ENCODE measurements at regions not wholly inside any gene's neighbourhood (a gene's known extent, or its start where the extent isn't known, plus 50 kb on each side); places are given as distances from the start of the nearest gene placed in this dataset.
A peak's percentile ranks its signal among the peaks of the same experiment; 100 is the strongest.

GRCh38 chr6:44010411-44011349 is 116.6 kb downstream of the MRPL14 start:
- TF ChIP-seq CTCF (IDR thresholded peaks at IDR 0.05; ENCODE audit: low read depth, low read length), result peak; percentile 10
- no peak for TF ChIP-seq POLR2A (IDR thresholded peaks at IDR 0.05; ENCODE audit: extremely low read depth, insufficient read length)
- TF ChIP-seq, protein P1, sequence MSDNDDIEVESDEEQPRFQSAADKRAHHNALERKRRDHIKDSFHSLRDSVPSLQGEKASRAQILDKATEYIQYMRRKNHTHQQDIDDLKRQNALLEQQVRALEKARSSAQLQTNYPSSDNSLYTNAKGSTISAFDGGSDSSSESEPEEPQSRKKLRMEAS (IDR thresholded peaks at IDR 0.05; ENCODE audit: low read depth, low read length), result no peak
- TF ChIP-seq MYC (IDR thresholded peaks at IDR 0.05; ENCODE audit: low read depth, low read length), result peak; percentile 8; the same call in 1 of the 2 replicates

Data from NB4 (cell line).